Common myeloid progenitor, CD34-positive (primary cell): ENCODE measurements at regions not wholly inside any gene's neighbourhood (a gene's known extent, or its start where the extent isn't known, plus 50 kb on each side); places are given as distances from the start of the nearest gene placed in this dataset.

Experiments
- CTCF ChIA-PET: fragments of 350-600 bp; sonication (Branson Sonifier 250); formaldehyde crosslinking; loops from one replicate; lab custom pipeline; 2021; ENCODE audit warnings: antibody characterized with exemption; lab: Charles Lee
- POLR2A ChIA-PET: fragments of 350-600 bp; sonication (Branson Sonifier 250); formaldehyde crosslinking; loops from one replicate; lab custom pipeline; 2021; ENCODE audit warnings: antibody characterized with exemption; lab: Charles Lee
- DNase-seq, 3 donors: peaks; one replicate each; pipeline versions ENCODE4 v3.0.0 to v3.0.0-alpha.2; 2013
- H3K27ac ChIP-seq, 2 experiments: 1 replicate in 1 of 2; 2 replicates in 1 of 2; pipeline ENCODE4 v1.7.0; 2013; ENCODE audit warnings: inconsistent platforms in 2 of 2, low read length in 2 of 2, mild to moderate bottlenecking in 2 of 2, low read depth in 1 of 2, moderate library complexity in 1 of 2; ENCODE audit not compliant: severe bottlenecking in 2 of 2, insufficient read depth in 1 of 2, poor library complexity in 1 of 2
- H3K27me3 ChIP-seq, 5 experiments: replicated peaks in 2 of 5; 1 replicate in 3 of 5; 2 replicates in 2 of 5; pipeline versions ENCODE4 v1.6.1 to v1.7.0; 2013; ENCODE audit warnings: low read length in 4 of 5, mild to moderate bottlenecking in 2 of 5, moderate library complexity in 2 of 5, inconsistent platforms in 1 of 5; ENCODE audit not compliant: insufficient read depth in 5 of 5, control insufficient read depth in 4 of 5
- H3K36me3 ChIP-seq, 4 experiments: 1 replicate in 2 of 4; 2 replicates in 2 of 4; pipeline versions ENCODE4 v1.6.1 to v1.7.0; 2013; ENCODE audit warnings: low read length in 3 of 4, control low read depth in 1 of 4, mild to moderate bottlenecking in 1 of 4; ENCODE audit not compliant: control insufficient read depth in 4 of 4, insufficient read depth in 4 of 4
- H3K4me1 ChIP-seq, 4 experiments: 1 replicate in 3 of 4; 2 replicates in 1 of 4; pipeline versions ENCODE4 v1.6.1 to v1.7.1; 2013; ENCODE audit warnings: low read length in 3 of 4, mild to moderate bottlenecking in 3 of 4, control low read depth in 1 of 4, inconsistent platforms in 1 of 4, moderate library complexity in 1 of 4; ENCODE audit not compliant: control insufficient read depth in 4 of 4, insufficient read depth in 4 of 4; ENCODE audit errors: control extremely low read depth in 1 of 4
- H3K4me3 ChIP-seq, 7 experiments: 1 replicate in 4 of 7; 2 replicates in 3 of 7; pipeline versions ENCODE4 v1.5.1 to v1.7.0; 2013; ENCODE audit warnings: mild to moderate bottlenecking in 7 of 7, low read length in 6 of 7, moderate library complexity in 6 of 7, inconsistent platforms in 2 of 7, low read depth in 2 of 7, control low read depth in 1 of 7; ENCODE audit not compliant: insufficient read depth in 4 of 7, control insufficient read depth in 1 of 7; ENCODE audit errors: extremely low read depth in 1 of 7
- H3K9me3 ChIP-seq, 5 experiments: 1 replicate in 4 of 5; 2 replicates in 1 of 5; pipeline versions ENCODE4 v1.6.1 to v1.7.1; 2013; ENCODE audit warnings: low read length in 4 of 5, mild to moderate bottlenecking in 2 of 5, inconsistent platforms in 1 of 5, low read depth in 1 of 5, moderate library complexity in 1 of 5; ENCODE audit not compliant: control insufficient read depth in 4 of 5, insufficient read depth in 2 of 5; ENCODE audit errors: control extremely low read depth in 1 of 5
- WGBS: methylation state at CpG from one replicate; pipeline ENCODE4 v1.1.5; 2013; ENCODE audit not compliant: insufficient coverage; 5-methylcytosine and 5-hydroxymethylcytosine counted together

DNA sequence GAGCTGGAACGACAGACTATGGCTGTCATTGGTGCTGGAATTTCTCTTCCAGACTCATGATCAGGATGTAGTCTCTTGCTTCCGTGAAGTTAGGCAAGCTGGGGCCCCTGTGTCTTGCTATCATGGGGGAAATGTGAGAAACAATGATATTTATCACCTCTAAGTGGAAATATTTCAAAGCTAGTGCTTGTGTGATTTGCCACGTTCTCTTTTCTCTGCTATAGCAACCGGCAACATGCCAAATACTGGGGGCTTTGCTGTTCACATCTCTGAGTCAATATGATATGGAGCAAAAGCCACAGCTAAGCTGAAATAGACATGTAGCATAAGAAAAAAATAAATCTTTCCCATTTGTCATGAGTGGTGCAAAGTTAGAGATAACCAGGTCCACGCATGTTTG lies 668.2 kb upstream of the IGFBP3 start:
- Histone ChIP-seq H3K36me3 (no peaks in the 10 kb centered on the region), H3K4me3 (no peak overlapping the region), H3K27ac (no peak overlapping the region), H3K4me1 (no peaks in the 10 kb centered on the region), H3K27me3 (no peaks in the 10 kb centered on the region), H3K9me3 (peaks cover 0 to 5% (median 0%) of the 10 kb centered on the region in 5 experiments)
- DNase-seq, result no peak
- CTCF ChIA-PET, result no interaction called here
- WGBS, result 51% methylated on average over 4 of the region's 5 CpGs
- POLR2A ChIA-PET, result no interaction called here

GRCh38 chr7:46586406-46586805 lies 665.3 kb upstream of the IGFBP3 start:
- Histone ChIP-seq H3K4me3 (no peak overlapping the region), H3K27me3 (no peaks in the 10 kb centered on the region), H3K27ac (no peak overlapping the region), H3K4me1 (no peaks in the 10 kb centered on the region), H3K9me3 (peaks cover 0 to 5% (median 0%) of the 10 kb centered on the region in 5 experiments), H3K36me3 (no peaks in the 10 kb centered on the region)
- ChIA-PET POLR2A (no interaction called here), CTCF (no interaction called here)
- no peak for DNase-seq
- WGBS, result no CpG with 5 or more reads among the region's 1 CpG

DNA sequence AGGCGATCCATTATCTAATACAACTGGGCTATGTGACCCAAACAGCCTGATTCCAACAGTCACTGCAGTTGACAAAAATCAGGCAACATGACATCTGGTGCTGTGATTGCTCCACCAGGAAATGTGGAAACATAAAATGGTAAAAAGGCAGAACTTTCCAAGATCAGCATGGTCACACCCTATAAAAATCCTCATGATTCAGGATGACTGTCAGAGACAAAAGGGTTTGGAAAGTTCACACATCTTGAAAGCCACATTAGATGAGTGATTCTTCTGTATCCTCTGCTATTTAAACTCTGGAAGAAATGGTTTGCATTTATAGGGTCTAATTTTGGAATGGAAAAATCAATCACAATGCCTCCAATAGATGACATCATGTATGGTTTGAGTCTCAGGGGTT lies 662.6 kb upstream of the IGFBP3 start:
- DNase-seq, result no peak
- no peak overlapping the region for H3K27ac ChIP-seq
- H3K9me3 ChIP-seq, result peaks cover 0 to 1% (median 0%) of the 10 kb centered on the region in 5 experiments
- H3K4me1 ChIP-seq, result no peaks in the 10 kb centered on the region
- CTCF ChIA-PET, result no interaction called here
- no peaks in the 10 kb centered on the region for H3K27me3 ChIP-seq
- no peaks in the 10 kb centered on the region for H3K36me3 ChIP-seq
- no peak overlapping the region for H3K4me3 ChIP-seq
- POLR2A ChIA-PET, result no interaction called here
- no CpG with 5 or more reads among the region's 1 CpG for WGBS

DNA sequence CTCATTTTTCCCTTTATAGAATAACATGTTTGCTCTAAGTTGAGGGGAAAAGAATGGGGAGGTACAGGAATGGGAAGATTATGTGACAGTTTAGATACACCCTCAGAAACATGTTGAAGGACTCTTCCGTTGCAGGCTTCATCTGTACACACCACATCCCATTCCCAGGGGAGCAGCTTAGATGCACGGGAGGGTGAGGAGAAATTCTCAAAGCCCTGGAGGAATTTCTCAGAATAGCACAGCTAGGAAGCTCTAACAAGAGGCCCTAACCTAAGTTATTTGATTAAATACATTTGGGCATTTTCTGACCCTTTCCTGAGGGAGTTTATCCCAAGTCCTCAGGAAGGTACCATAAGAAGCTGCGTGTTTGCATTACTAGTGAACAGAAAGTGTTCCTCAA lies 660.2 kb upstream of the IGFBP3 start:
- POLR2A ChIA-PET, result no interaction called here
- Histone ChIP-seq H3K9me3 (peaks cover 0 to 1% (median 0%) of the 10 kb centered on the region in 5 experiments), H3K36me3 (no peaks in the 10 kb centered on the region), H3K4me1 (no peaks in the 10 kb centered on the region), H3K27ac (no peak overlapping the region), H3K27me3 (no peaks in the 10 kb centered on the region), H3K4me3 (no peak overlapping the region)
- DNase-seq, result no peak
- WGBS, result 89% methylated on average over 3 of the region's 3 CpGs
- CTCF ChIA-PET, result no interaction called here

DNA sequence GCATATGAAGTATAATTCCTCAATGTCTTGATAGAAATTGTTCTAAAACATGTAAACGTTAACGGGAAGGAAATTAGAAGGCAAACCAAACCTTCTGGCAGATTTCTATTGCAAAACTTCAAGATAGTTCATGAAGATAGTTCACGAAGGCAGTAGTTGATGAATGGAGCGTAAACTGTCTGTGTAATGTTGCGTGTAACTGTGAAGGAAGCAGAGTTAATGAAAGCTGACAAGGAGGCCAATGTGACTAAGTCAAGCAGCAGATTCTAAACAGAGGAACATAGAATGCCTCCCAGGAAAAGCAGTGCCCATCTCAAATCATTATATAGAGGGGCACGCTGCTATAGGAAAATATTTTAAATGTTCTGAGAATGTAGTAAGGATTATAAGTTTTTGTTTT lies 659.7 kb upstream of the IGFBP3 start:
- 89% methylated on average over 4 of the region's 6 CpGs for WGBS
- Histone ChIP-seq H3K27ac (no peak overlapping the region), H3K27me3 (no peaks in the 10 kb centered on the region), H3K36me3 (no peaks in the 10 kb centered on the region), H3K9me3 (peaks cover 0 to 1% (median 0%) of the 10 kb centered on the region in 5 experiments), H3K4me1 (no peaks in the 10 kb centered on the region), H3K4me3 (no peak overlapping the region)
- no peak for DNase-seq
- ChIA-PET POLR2A (no interaction called here), CTCF (no interaction called here)

GRCh38 chr7:46577394-46577793 lies 656.3 kb upstream of the IGFBP3 start:
- CTCF ChIA-PET, result no interaction called here
- Histone ChIP-seq H3K9me3 (no peaks in the 10 kb centered on the region), H3K36me3 (no peaks in the 10 kb centered on the region), H3K4me1 (no peaks in the 10 kb centered on the region), H3K27ac (no peak overlapping the region), H3K27me3 (no peaks in the 10 kb centered on the region), H3K4me3 (no peak overlapping the region)
- DNase-seq, result no peak
- WGBS, result 91% methylated on average over 1 of the region's 1 CpG
- POLR2A ChIA-PET, result no interaction called here

DNA sequence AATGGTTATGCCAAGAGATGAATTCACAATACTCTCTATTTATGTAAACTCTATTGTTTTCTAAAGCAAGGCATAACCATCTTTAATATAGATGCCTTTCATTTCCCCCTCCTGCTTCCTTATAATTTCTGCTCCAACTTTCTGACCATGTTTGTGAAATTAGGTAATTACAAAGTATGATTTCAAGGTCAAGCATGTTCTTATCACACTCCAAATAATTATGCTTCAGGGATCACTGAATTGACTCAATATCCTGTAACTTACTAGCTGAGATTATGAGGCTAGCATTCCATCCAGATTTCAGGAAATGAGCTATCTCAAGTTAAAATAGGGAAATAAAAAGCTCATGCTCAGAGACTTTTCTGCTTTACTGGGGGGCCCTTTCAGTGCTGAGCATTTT lies 655.9 kb upstream of the IGFBP3 start:
- Histone ChIP-seq H3K36me3 (no peaks in the 10 kb centered on the region), H3K27me3 (no peaks in the 10 kb centered on the region), H3K4me3 (no peak overlapping the region), H3K9me3 (no peaks in the 10 kb centered on the region), H3K27ac (no peak overlapping the region), H3K4me1 (no peaks in the 10 kb centered on the region)
- POLR2A ChIA-PET, result no interaction called here
- CTCF ChIA-PET, result no interaction called here
- DNase-seq, result no peak
